Naive thymus-derived CD4-positive, alpha-beta T cell (primary cell): ENCODE measurements at regions not wholly inside any gene's neighbourhood (a gene's known extent, or its start where the extent isn't known, plus 50 kb on each side); places are given as distances from the start of the nearest gene placed in this dataset.

Experiments used
- ATAC-seq: fragments of 150-1000 bp; cut with Tn5 transposase; 2 replicates; pipeline ENCODE4 v1.10.0; 2021; ENCODE audit warnings: mild to moderate bottlenecking, moderate library complexity
- CTCF ChIA-PET: fragments of 350-600 bp; sonication (Branson Sonifier 250); formaldehyde crosslinking; loops from one replicate; lab custom pipeline; 2021; ENCODE audit warnings: antibody characterized with exemption; lab: Charles Lee
- POLR2A ChIA-PET: fragments of 350-600 bp; sonication (Branson Sonifier 250); formaldehyde crosslinking; loops from one replicate; lab custom pipeline; 2021; ENCODE audit warnings: antibody characterized with exemption, inconsistent platforms; lab: Charles Lee
- DNase-seq, 9 donors: peaks; one replicate each; pipeline versions ENCODE4 v3.0.0 to v3.0.0-alpha.2; 2020 to 2022; ENCODE audit warnings: mixed read lengths in 1 of 9
- H3K27ac ChIP-seq: one replicate; pipeline ENCODE4 v1.7.0; 2013; ENCODE audit warnings: mild to moderate bottlenecking, low read depth, low read length, moderate library complexity
- H3K27me3 ChIP-seq, 2 donors: one replicate each; pipeline ENCODE4 v1.7.0; 2013; ENCODE audit warnings: low read length in 2 of 2, mild to moderate bottlenecking in 2 of 2, moderate library complexity in 2 of 2; ENCODE audit not compliant: control insufficient read depth in 2 of 2, insufficient read depth in 2 of 2
- H3K36me3 ChIP-seq, 3 experiments: 1 replicate in 2 of 3; 2 replicates in 1 of 3; pipeline ENCODE4 v1.7.0; 2013; ENCODE audit warnings: low read length in 3 of 3, mild to moderate bottlenecking in 3 of 3, moderate library complexity in 1 of 3; ENCODE audit not compliant: insufficient read depth in 3 of 3, control insufficient read depth in 2 of 3
- H3K4me1 ChIP-seq, 2 donors: one replicate each; pipeline ENCODE4 v1.7.0; 2013; ENCODE audit warnings: low read length in 2 of 2, mild to moderate bottlenecking in 2 of 2, moderate library complexity in 1 of 2; ENCODE audit not compliant: control insufficient read depth in 2 of 2, insufficient read depth in 2 of 2
- H3K4me3 ChIP-seq: 2 replicates; pipeline ENCODE4 v1.7.0; 2013; ENCODE audit warnings: mild to moderate bottlenecking, low read length
- H3K9me3 ChIP-seq, 3 experiments: 1 replicate in 2 of 3; 2 replicates in 1 of 3; pipeline ENCODE4 v1.7.0; 2013; ENCODE audit warnings: low read length in 3 of 3; ENCODE audit not compliant: control insufficient read depth in 2 of 3
- H3K27ac Mint-ChIP-seq, 9 donors: one replicate each; pipeline ENCODE4 v1.8.0; 2020 to 2022; ENCODE audit warnings: mixed read lengths in 9 of 9, mild to moderate bottlenecking in 8 of 9, moderate library complexity in 5 of 9, inconsistent platforms in 2 of 9
- H3K27me3 Mint-ChIP-seq, 5 donors: one replicate each; pipeline ENCODE4 v1.8.0; 2021 to 2022; ENCODE audit warnings: mixed read lengths in 5 of 5, mild to moderate bottlenecking in 1 of 5
- H3K36me3 Mint-ChIP-seq, 5 donors: one replicate each; pipeline ENCODE4 v1.8.0; 2020 to 2022; ENCODE audit warnings: mixed read lengths in 5 of 5, mild to moderate bottlenecking in 3 of 5, inconsistent platforms in 1 of 5
- H3K4me1 Mint-ChIP-seq, 7 donors: one replicate each; pipeline ENCODE4 v1.8.0; 2020 to 2022; ENCODE audit warnings: mixed read lengths in 7 of 7, mild to moderate bottlenecking in 3 of 7, inconsistent platforms in 1 of 7
- H3K4me3 Mint-ChIP-seq, 10 donors: one replicate each; pipeline ENCODE4 v1.8.0; 2020 to 2022; ENCODE audit warnings: mild to moderate bottlenecking in 10 of 10, mixed read lengths in 10 of 10, moderate library complexity in 6 of 10, inconsistent platforms in 2 of 10
- H3K9me3 Mint-ChIP-seq, 11 donors: one replicate each; pipeline ENCODE4 v1.8.0; 2020 to 2022; ENCODE audit warnings: mixed read lengths in 11 of 11, mild to moderate bottlenecking in 4 of 11, inconsistent platforms in 1 of 11, moderate library complexity in 1 of 11
- intact Hi-C, 2 donors: fragments of 100-400 bp; cut with micrococcal nuclease; formaldehyde crosslinking; loops; one replicate each; pipeline ENCODE4 v1.15.1; 2023

DNA sequence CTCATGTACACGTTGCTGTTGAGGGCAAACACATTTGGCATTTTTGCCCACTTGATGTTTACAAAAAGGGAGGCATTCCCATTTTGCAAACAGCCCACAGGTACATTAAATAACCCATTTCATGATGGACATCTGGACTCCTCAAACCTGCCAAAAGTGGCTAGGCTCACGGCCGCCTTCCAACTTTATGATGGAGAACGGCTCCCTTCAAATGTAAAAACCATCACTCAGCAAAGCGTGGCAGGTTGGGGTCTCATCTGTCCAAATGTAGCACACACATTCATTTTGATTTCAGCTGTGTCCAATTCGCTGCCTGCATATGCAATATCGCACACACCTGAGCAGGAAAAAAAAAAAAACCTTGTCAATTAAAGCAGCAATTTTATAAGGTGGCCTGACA, 417.8 kb downstream of the TMEM114 start:
- Histone ChIP-seq H3K4me1 (no peaks in the 10 kb centered on the region), H3K9me3 (no peaks in the 10 kb centered on the region), H3K36me3 (no peaks in the 10 kb centered on the region), H3K4me3 (no peak overlapping the region), H3K27ac (no peak overlapping the region), H3K27me3 (no peaks in the 10 kb centered on the region)
- H3K4me3 Mint-ChIP-seq: no peak overlapping the region
- ATAC-seq: no peak
- H3K36me3 Mint-ChIP-seq: peaks cover 0 to 3% (median 0%) of the 10 kb centered on the region in 5 donors
- intact Hi-C loops: no loop called here
- no peak for DNase-seq
- H3K27ac Mint-ChIP-seq: no peak overlapping the region
- ChIA-PET CTCF (no interaction called here), POLR2A (no interaction called here)
- H3K4me1 Mint-ChIP-seq: no peaks in the 10 kb centered on the region
- H3K27me3 Mint-ChIP-seq: peaks cover 0 to 7% (median 0%) of the 10 kb centered on the region in 5 donors
- H3K9me3 Mint-ChIP-seq: peaks cover 0 to 22% (median 8%) of the 10 kb centered on the region in 11 donors

DNA sequence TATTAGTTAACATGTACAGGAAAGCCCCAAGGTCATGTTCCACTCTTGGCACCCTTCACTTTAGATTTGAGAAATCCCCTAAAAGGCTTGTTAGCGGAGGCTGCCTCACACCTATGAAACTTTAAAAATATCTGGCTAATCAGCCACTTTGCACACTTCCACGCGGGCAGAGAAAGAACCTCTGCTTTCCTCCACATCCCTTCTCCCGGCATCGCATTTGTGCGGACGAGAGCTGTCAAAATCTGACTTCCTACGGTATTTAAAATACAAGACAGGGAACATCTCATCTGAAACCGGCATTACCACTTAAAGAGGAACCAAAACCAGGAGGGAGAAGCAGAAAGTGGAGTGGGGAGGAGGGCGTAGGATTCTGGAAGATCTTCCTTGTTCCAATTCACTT, 422.3 kb downstream of the TMEM114 start:
- ChIA-PET POLR2A (no interaction called here), CTCF (no interaction called here)
- H3K27me3 Mint-ChIP-seq: peaks cover 0 to 7% (median 0%) of the 10 kb centered on the region in 5 donors
- no peaks in the 10 kb centered on the region for H3K4me1 Mint-ChIP-seq
- ATAC-seq: no peak
- Histone ChIP-seq H3K27me3 (no peaks in the 10 kb centered on the region), H3K4me1 (no peaks in the 10 kb centered on the region), H3K9me3 (no peaks in the 10 kb centered on the region), H3K36me3 (no peaks in the 10 kb centered on the region), H3K4me3 (no peak overlapping the region), H3K27ac (no peak overlapping the region)
- H3K36me3 Mint-ChIP-seq: peaks cover 0 to 3% (median 0%) of the 10 kb centered on the region in 5 donors
- intact Hi-C loops: no loop called here
- H3K4me3 Mint-ChIP-seq: no peak overlapping the region
- H3K27ac Mint-ChIP-seq: no peak overlapping the region
- DNase-seq: no peak
- peaks cover 6 to 30% (median 9%) of the 10 kb centered on the region in 11 donors for H3K9me3 Mint-ChIP-seq

DNA sequence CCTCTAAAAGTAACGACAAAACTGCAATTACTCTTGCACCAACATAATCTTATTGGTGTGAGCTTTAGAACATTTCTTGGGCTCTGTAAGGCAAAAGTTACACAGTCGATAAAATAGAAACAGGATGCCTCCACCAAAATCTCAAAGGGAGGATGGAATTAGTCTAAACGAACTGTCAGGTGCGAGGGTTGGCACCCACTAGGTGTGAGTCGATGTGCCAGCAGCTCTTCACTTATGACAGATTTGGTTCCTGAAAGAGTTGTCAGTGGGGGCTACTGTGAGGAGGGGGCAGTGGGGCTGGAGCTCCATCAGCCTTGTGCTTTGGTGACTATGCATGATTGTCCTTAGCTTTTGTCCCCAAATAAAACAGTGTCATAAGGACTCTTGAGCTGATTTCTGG, 422.9 kb downstream of the TMEM114 start:
- intact Hi-C loops: no loop called here
- CTCF ChIA-PET: no interaction called here
- ATAC-seq (no peak), DNase-seq (no peak)
- H3K4me3 ChIP-seq: no peak overlapping the region
- no peaks in the 10 kb centered on the region for H3K9me3 ChIP-seq
- H3K27me3 Mint-ChIP-seq: peaks cover 0 to 7% (median 0%) of the 10 kb centered on the region in 5 donors
- H3K36me3 Mint-ChIP-seq: peaks cover 0 to 3% (median 0%) of the 10 kb centered on the region in 5 donors
- no peaks in the 10 kb centered on the region for H3K36me3 ChIP-seq
- no peak overlapping the region for H3K4me3 Mint-ChIP-seq
- no peak overlapping the region for H3K27ac Mint-ChIP-seq
- POLR2A ChIA-PET: no interaction called here
- no peak overlapping the region for H3K27ac ChIP-seq
- H3K9me3 Mint-ChIP-seq: peaks cover 6 to 32% (median 12%) of the 10 kb centered on the region in 11 donors
- no peaks in the 10 kb centered on the region for H3K4me1 Mint-ChIP-seq
- no peaks in the 10 kb centered on the region for H3K4me1 ChIP-seq
- no peaks in the 10 kb centered on the region for H3K27me3 ChIP-seq

DNA sequence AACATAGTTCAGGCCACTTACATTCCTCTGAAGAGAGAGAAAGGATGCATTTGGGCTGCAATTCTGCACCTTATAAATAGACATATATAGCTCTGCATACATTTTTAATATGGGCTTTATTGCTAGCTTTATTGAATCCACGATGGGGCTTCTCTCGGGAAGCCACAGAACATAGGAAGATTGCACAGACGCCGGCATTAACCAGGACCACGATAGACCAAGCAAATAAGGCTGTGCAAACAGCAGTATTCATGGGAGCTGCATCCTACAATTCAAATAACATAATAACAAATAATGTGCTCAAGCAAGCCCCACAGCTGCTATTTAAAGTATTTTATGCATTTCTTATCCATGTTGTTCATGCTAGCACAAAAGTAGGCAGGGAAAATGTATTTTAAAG, 432.3 kb downstream of the TMEM114 start:
- Mint-ChIP-seq H3K4me1 (no peaks in the 10 kb centered on the region), H3K27me3 (no peaks in the 10 kb centered on the region), H3K36me3 (no peaks in the 10 kb centered on the region), H3K9me3 (peaks cover 2 to 26% (median 10%) of the 10 kb centered on the region in 11 donors), H3K27ac (no peak overlapping the region), H3K4me3 (no peak overlapping the region)
- no peaks in the 10 kb centered on the region for H3K36me3 ChIP-seq
- H3K9me3 ChIP-seq: no peaks in the 10 kb centered on the region
- ChIA-PET POLR2A (no interaction called here), CTCF (no interaction called here)
- intact Hi-C loops: no loop called here
- H3K27me3 ChIP-seq: no peaks in the 10 kb centered on the region
- no peaks in the 10 kb centered on the region for H3K4me1 ChIP-seq
- ATAC-seq (no peak), DNase-seq (no peak)
- H3K4me3 ChIP-seq: no peak overlapping the region
- H3K27ac ChIP-seq: no peak overlapping the region

DNA sequence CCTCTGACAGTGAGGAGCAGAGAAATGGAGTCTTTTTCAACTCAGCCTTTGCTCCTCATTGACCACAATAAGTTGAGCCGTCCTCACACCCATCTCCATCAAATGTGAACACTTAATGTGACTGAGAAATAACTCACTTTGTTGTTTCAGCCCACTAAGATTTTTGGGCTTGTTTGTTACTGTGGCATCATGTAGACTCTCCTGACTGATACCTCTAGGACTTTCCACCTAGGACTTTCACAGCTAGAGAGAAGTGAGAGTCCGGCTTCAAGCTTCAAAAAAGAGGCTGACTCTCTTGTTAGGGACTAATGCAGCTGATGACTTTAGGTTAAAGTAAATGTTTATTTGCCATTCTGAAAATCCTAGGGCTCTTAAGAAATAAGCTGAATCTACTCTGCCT, 435.0 kb downstream of the TMEM114 start:
- Histone ChIP-seq H3K4me1 (no peaks in the 10 kb centered on the region), H3K27me3 (no peaks in the 10 kb centered on the region), H3K9me3 (no peaks in the 10 kb centered on the region), H3K4me3 (no peak overlapping the region), H3K27ac (no peak overlapping the region), H3K36me3 (no peaks in the 10 kb centered on the region)
- Mint-ChIP-seq H3K36me3 (no peaks in the 10 kb centered on the region), H3K4me1 (no peaks in the 10 kb centered on the region), H3K27ac (no peak overlapping the region), H3K9me3 (peaks cover 2 to 26% (median 9%) of the 10 kb centered on the region in 11 donors), H3K4me3 (no peak overlapping the region), H3K27me3 (no peaks in the 10 kb centered on the region)
- ChIA-PET POLR2A (no interaction called here), CTCF (no interaction called here)
- DNase-seq: no peak
- ATAC-seq: no peak
- intact Hi-C loops: no loop called here

DNA sequence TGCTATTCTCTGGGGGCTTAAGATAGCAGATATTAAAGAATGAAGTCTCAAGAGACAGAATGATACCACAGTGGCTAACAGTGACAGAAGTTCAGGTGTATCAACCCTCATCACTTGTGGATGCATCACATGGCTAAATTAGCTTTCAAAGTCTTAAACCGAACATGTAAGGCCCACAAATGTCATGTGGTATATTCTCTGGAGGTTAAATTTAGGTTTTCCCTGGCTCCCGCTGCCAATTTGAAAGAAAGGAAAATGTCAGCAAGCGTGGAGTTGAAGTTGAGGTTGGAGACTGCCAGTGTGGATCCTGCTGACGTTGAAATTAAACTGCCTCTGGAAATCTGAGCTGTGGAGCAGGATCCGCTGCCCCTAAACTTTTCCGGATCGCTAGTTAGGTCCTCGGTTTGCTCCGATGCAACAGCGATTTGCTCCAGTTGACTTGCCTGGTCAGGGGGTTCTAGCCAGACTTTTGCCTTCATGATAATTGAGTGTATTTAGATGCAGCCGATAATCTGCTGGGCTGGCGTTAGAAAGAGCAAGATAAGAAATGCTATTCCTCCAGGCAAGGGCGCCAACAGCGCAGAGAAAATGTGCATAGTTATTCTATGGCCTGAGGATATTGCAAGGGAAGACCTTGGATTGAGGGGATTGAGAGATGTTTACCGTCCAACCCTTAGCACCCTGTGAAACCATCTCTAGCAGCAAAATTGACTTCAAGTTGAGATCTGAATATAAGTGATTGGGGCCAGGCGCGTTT, 443.9 kb downstream of the TMEM114 start:
- DNase-seq (no peak), ATAC-seq (no peak)
- Histone ChIP-seq H3K4me3 (no peak overlapping the region), H3K9me3 (no peaks in the 10 kb centered on the region), H3K4me1 (no peaks in the 10 kb centered on the region), H3K27ac (no peak overlapping the region), H3K36me3 (no peaks in the 10 kb centered on the region), H3K27me3 (no peaks in the 10 kb centered on the region)
- intact Hi-C loops: no loop called here
- Mint-ChIP-seq H3K27me3 (no peaks in the 10 kb centered on the region), H3K36me3 (no peaks in the 10 kb centered on the region), H3K9me3 (peaks cover 0 to 26% (median 8%) of the 10 kb centered on the region in 11 donors), H3K4me3 (no peak overlapping the region), H3K4me1 (no peaks in the 10 kb centered on the region), H3K27ac (no peak overlapping the region)
- POLR2A ChIA-PET: no interaction called here
- CTCF ChIA-PET: no interaction called here

DNA sequence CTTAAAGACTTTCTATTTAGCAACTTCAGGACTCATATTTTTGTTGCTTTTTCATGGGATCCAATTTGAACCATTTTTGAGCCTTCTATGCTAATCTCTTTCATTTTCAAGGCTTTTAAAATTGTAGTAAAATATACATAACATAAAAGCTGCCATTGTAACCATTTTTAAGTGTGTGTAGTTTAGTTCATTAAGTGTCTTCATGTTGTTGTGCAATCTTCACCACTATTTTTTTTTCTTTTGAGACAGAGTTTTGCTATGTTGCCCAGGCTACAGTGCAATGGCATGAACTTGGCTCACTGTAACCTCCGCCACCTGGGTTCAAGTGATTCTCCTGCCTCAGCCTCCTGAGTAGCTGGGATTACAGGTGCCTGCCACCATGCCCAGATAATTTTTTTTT, 451.6 kb downstream of the TMEM114 start:
- intact Hi-C loops: no loop called here
- Histone ChIP-seq H3K36me3 (no peaks in the 10 kb centered on the region), H3K9me3 (no peaks in the 10 kb centered on the region), H3K27me3 (no peaks in the 10 kb centered on the region), H3K4me3 (no peak overlapping the region), H3K27ac (no peak overlapping the region), H3K4me1 (no peaks in the 10 kb centered on the region)
- Mint-ChIP-seq H3K4me3 (no peak overlapping the region), H3K27ac (no peak overlapping the region), H3K27me3 (no peaks in the 10 kb centered on the region), H3K36me3 (no peaks in the 10 kb centered on the region), H3K9me3 (peaks cover 3 to 11% (median 4%) of the 10 kb centered on the region in 11 donors), H3K4me1 (no peaks in the 10 kb centered on the region)
- no peak for DNase-seq
- ChIA-PET CTCF (no interaction called here), POLR2A (no interaction called here)
- no peak for ATAC-seq
